ENCODE measurements at regions not wholly inside any gene's neighbourhood (a gene's known extent, or its start where the extent isn't known, plus 50 kb on each side); places are given as distances from the start of the nearest gene placed in this dataset.

DNA sequence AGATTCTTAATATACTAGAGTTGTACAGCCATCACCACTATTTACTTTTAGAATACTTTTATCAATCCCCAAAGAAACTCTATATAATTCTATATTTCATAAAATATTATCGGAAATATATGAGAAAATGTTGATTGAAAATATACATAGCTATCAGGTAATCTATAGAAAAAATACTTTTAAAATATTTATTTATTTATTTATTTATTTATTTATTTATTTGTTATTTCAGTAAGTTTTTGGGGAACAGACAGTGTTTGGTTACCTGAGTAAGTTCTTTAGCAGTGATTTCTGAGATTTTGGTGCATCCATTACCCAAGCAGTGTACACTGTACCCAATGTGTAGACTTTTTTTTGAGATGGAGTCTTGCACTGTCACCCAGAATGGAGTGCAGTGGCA, 206.6 kb upstream of the DAAM1 start:
- TF ChIP-seq, protein P1, sequence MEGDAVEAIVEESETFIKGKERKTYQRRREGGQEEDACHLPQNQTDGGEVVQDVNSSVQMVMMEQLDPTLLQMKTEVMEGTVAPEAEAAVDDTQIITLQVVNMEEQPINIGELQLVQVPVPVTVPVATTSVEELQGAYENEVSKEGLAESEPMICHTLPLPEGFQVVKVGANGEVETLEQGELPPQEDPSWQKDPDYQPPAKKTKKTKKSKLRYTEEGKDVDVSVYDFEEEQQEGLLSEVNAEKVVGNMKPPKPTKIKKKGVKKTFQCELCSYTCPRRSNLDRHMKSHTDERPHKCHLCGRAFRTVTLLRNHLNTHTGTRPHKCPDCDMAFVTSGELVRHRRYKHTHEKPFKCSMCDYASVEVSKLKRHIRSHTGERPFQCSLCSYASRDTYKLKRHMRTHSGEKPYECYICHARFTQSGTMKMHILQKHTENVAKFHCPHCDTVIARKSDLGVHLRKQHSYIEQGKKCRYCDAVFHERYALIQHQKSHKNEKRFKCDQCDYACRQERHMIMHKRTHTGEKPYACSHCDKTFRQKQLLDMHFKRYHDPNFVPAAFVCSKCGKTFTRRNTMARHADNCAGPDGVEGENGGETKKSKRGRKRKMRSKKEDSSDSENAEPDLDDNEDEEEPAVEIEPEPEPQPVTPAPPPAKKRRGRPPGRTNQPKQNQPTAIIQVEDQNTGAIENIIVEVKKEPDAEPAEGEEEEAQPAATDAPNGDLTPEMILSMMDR (IDR thresholded peaks at IDR 0.05) = no peak
- TF ChIP-seq EP300 (IDR thresholded peaks at IDR 0.05) (no peak), POLR2AphosphoS5 (IDR thresholded peaks at IDR 0.05) (no peak), POLR2A (IDR thresholded peaks at IDR 0.05; ENCODE audit: low read depth) (no peak)
